Hepatocyte (in vitro differentiated cells): ENCODE measurements at regions not wholly inside any gene's neighbourhood (a gene's known extent, or its start where the extent isn't known, plus 50 kb on each side); places are given as distances from the start of the nearest gene placed in this dataset.

Experiments used
- EZH2 ChIP-seq: fragments of 200-600 bp; sonication (generic); IDR thresholded peaks from 2 replicates; pipeline ENCODE4 v1.6.1; 2016; ENCODE audit warnings: antibody characterized with exemption, mild to moderate bottlenecking, borderline replicate concordance
- TF ChIP-seq, protein P1 (sequence below): fragments of 200-600 bp; sonication (generic); IDR thresholded peaks from 2 replicates; pipeline ENCODE4 v1.5.1; 2016; ENCODE audit warnings: antibody characterized with exemption, mild to moderate bottlenecking; ENCODE audit not compliant: poor library complexity

- TF ChIP-seq, protein P1, sequence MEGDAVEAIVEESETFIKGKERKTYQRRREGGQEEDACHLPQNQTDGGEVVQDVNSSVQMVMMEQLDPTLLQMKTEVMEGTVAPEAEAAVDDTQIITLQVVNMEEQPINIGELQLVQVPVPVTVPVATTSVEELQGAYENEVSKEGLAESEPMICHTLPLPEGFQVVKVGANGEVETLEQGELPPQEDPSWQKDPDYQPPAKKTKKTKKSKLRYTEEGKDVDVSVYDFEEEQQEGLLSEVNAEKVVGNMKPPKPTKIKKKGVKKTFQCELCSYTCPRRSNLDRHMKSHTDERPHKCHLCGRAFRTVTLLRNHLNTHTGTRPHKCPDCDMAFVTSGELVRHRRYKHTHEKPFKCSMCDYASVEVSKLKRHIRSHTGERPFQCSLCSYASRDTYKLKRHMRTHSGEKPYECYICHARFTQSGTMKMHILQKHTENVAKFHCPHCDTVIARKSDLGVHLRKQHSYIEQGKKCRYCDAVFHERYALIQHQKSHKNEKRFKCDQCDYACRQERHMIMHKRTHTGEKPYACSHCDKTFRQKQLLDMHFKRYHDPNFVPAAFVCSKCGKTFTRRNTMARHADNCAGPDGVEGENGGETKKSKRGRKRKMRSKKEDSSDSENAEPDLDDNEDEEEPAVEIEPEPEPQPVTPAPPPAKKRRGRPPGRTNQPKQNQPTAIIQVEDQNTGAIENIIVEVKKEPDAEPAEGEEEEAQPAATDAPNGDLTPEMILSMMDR: no peak
- TF ChIP-seq EZH2: no peak
These were observed 179.1 kb downstream of the KITLG start for GRCh38 chr12:88401155-88401554.
